AG09319 (cell line): ENCODE measurements at regions not wholly inside any gene's neighbourhood (a gene's known extent, or its start where the extent isn't known, plus 50 kb on each side); places are given as distances from the start of the nearest gene placed in this dataset.

Experiments used
- DNase-seq: peaks from one replicate; pipeline ENCODE4 v3.0.0-alpha.2; 2010; ENCODE audit warnings: low read depth; ENCODE audit errors: extremely low read depth
- TF ChIP-seq, protein P1 (sequence below): IDR thresholded peaks from 2 replicates; pipeline ENCODE4 v1.5.1; 2011; ENCODE audit warnings: low read depth, mild to moderate bottlenecking, inconsistent platforms, low read length, moderate library complexity

DNA sequence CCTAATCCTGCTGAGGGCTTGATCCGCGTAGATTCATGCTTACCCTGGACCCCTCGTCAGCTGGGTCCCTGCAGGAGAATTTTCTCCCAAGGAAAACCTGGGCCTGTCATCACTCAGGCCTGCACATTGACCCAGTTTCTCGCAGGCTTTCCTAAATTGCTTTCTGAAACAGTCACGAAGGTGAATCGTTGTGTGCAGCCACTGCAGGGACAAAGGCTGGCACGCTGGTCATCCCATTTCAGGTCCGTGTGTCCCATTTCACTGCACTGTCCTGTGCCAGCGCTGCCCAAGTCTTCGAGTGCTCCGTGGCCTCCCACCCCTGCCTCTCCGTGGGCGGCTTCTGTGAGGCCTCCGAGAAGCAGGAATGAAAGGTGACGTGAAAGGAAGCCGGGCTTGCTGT is 62.8 kb upstream of the YWHAQ start:
- TF ChIP-seq, protein P1, sequence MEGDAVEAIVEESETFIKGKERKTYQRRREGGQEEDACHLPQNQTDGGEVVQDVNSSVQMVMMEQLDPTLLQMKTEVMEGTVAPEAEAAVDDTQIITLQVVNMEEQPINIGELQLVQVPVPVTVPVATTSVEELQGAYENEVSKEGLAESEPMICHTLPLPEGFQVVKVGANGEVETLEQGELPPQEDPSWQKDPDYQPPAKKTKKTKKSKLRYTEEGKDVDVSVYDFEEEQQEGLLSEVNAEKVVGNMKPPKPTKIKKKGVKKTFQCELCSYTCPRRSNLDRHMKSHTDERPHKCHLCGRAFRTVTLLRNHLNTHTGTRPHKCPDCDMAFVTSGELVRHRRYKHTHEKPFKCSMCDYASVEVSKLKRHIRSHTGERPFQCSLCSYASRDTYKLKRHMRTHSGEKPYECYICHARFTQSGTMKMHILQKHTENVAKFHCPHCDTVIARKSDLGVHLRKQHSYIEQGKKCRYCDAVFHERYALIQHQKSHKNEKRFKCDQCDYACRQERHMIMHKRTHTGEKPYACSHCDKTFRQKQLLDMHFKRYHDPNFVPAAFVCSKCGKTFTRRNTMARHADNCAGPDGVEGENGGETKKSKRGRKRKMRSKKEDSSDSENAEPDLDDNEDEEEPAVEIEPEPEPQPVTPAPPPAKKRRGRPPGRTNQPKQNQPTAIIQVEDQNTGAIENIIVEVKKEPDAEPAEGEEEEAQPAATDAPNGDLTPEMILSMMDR: no peak
- no peak for DNase-seq

DNA sequence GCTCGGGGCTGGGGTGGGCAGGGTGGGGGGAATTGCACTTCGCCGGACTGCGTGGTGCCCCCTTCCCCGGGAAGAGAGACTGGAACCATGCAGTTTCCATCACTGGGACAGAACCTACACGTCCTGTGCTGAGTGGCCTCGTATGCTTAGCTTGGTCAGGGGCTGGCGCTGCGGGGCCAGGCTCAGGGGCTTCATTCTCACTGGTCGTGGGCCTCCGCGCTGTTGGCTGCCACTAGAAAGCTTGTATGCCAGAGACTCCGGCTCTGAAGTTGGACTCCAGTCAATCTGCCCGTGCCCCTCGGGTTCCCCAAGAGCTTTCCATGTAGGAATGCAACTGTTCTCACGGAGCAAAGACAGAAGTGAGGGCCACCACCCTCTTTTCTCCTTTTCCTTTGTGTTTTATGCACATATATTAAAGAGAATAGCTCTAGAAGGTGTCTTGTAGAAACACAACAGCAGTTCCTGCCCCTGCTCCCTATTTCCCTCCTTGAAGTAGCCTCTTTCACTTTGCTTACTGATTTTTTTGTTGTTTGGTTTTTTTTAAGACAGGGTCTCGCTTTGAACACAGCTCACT is 64.0 kb upstream of the YWHAQ start:
- TF ChIP-seq, protein P1: no peak
- DNase-seq: no peak

GRCh38 chr2:9695941-9696340 is 65.1 kb upstream of the YWHAQ start:
- DNase-seq: no peak
- TF ChIP-seq, protein P1: no peak

GRCh38 chr2:9696731-9697130 is 65.9 kb upstream of the YWHAQ start:
- no peak for DNase-seq

DNA sequence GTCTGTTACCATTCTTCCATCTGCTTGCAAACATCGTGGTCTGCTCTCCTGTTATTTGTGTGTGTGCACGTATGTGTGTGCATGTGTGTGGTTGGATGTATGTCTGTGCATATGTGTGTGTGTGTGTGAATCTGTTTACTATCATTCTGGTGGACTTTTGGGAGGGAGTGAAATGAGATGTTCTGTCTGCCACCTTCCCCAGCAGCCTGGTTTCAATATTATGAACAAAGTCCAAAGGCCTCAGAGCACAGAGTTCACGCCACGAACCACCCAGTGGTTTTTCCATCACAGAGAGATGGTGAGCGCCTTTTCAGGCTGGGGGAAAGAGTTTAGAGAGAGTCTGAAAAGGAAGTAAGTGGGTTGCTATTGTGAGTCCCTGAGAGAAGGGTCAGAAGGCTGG is 67.1 kb upstream of the YWHAQ start:
- no peak for DNase-seq
- TF ChIP-seq, protein P1: no peak

More at GRCh38 chr2:9696731-9697130, 65.9 kb upstream of the YWHAQ start:
- TF ChIP-seq, protein P1: no peak

- TF ChIP-seq, protein P1: no peak
- DNase-seq: no peak
Observed at GRCh38 chr2:9699139-9700108, 68.6 kb upstream of the YWHAQ start.

DNA sequence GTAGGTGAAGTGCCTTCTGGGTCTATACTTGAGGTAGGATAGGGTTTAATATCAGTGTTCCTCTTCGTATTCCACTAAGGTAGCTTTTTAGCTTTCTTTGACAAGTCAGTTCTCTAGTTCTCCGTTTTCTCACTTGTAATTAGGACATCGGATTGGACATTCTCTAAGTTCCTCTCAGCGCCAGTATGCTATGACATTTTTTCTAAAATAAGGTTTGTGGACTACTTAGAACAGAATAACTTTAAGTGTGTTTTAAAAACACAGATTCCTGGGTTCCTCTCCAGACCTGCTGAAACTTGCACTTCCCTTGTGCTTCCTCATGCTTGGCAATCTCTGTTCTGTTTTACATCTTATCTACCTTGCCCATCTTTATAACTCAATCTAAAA is 69.3 kb upstream of the YWHAQ start:
- TF ChIP-seq, protein P1: no peak
- no peak for DNase-seq
